Endothelial cell of umbilical vein (primary cell): ENCODE measurements at regions not wholly inside any gene's neighbourhood (a gene's known extent, or its start where the extent isn't known, plus 50 kb on each side); places are given as distances from the start of the nearest gene placed in this dataset.

ENCODE experiments used
- BruUV-seq: library from RNA; stranded (reverse); fragments of 400-500 nt; replicated peaks from 2 replicates; lab custom pipeline; 2021; lab: Mats Ljungman, UMichigan
- CTCF ChIA-PET: fragments of 300-600, 350-600 bp; sonication (Branson Sonifier 250); formaldehyde crosslinking; loops from one replicate; lab custom pipeline; 2021; ENCODE audit warnings: antibody characterized with exemption, inconsistent platforms; lab: Charles Lee
- POLR2A ChIA-PET: fragments of 300-600, 350-600 bp; sonication (Branson Sonifier 250); formaldehyde crosslinking; loops from one replicate; lab custom pipeline; 2021; ENCODE audit warnings: antibody characterized with exemption, inconsistent platforms; lab: Charles Lee
- DNase-seq: peaks from one replicate; pipeline ENCODE4 v3.0.0-alpha.2; 2011; ENCODE audit warnings: low read depth, low spot score
- FAIRE-seq: peaks from 2 replicates; lab custom pipeline; 2011; peaks lifted over from hg19 to GRCh38; lab: Jason Lieb, UNC
- H2AFZ ChIP-seq: 2 replicates; pipeline ENCODE4 v1.6.0; 2012; ENCODE audit warnings: low read depth, low read length, control low read depth, inconsistent platforms
- H3K27ac ChIP-seq: 2 replicates; pipeline ENCODE4 v1.5.1; 2011; ENCODE audit warnings: low read depth, mild to moderate bottlenecking, control low read depth, low read length, moderate library complexity; ENCODE audit not compliant: insufficient read depth
- H3K27me3 ChIP-seq, 2 experiments: 2 replicates each; pipeline versions ENCODE4 v1.6.0 to v1.6.1; 2011; ENCODE audit warnings: low read length in 2 of 2, mixed read lengths in 1 of 2; ENCODE audit not compliant: control insufficient read depth in 2 of 2, insufficient read depth in 2 of 2
- H3K36me3 ChIP-seq, 2 experiments: 2 replicates in 1 of 2; 3 replicates in 1 of 2; pipeline ENCODE4 v1.5.1; 2011; ENCODE audit warnings: low read length in 2 of 2, mild to moderate bottlenecking in 1 of 2, moderate library complexity in 1 of 2; ENCODE audit not compliant: control insufficient read depth in 2 of 2, insufficient read depth in 2 of 2; ENCODE audit errors: extremely low read depth in 1 of 2
- H3K4me1 ChIP-seq: 3 replicates; pipeline ENCODE4 v1.5.1; 2011; ENCODE audit warnings: mild to moderate bottlenecking, low read length; ENCODE audit not compliant: control insufficient read depth, insufficient read depth; ENCODE audit errors: extremely low read depth
- H3K4me2 ChIP-seq: 2 replicates; pipeline ENCODE4 v1.6.1; 2011; ENCODE audit warnings: low read length, control low read depth, mixed read lengths; ENCODE audit not compliant: insufficient read depth
- H3K4me3 ChIP-seq, 3 experiments: fragments of 200-600 bp in 1 of 3; sonication (generic), shearing (Covaris generic) in 1 of 3; replicated peaks in 1 of 3; 2 replicates each; pipeline ENCODE4 v1.5.1; 2011 to 2016; ENCODE audit warnings: control low read depth in 3 of 3, low read length in 3 of 3, mild to moderate bottlenecking in 2 of 3, inconsistent platforms in 1 of 3, low read depth in 1 of 3, moderate library complexity in 1 of 3; ENCODE audit not compliant: insufficient read depth in 1 of 3
- H3K79me2 ChIP-seq: 2 replicates; pipeline ENCODE4 v1.6.0; 2012; ENCODE audit warnings: low read length, inconsistent platforms; ENCODE audit not compliant: control insufficient read depth, insufficient read depth
- H3K9ac ChIP-seq: replicated peaks from 2 replicates; pipeline ENCODE3; 2011; ENCODE audit warnings: low read length, control low read depth; ENCODE audit not compliant: insufficient read depth; ENCODE audit errors: extremely low read depth
- H3K9me1 ChIP-seq: replicated peaks from 3 replicates; pipeline ENCODE4 v1.6.0; 2011; ENCODE audit warnings: mild to moderate bottlenecking, low read length; ENCODE audit not compliant: control insufficient read depth, insufficient read depth; ENCODE audit errors: extremely low read depth
- H3K9me3 ChIP-seq: replicated peaks from 2 replicates; pipeline ENCODE4 v1.5.1; 2012; ENCODE audit warnings: low read length, inconsistent platforms; ENCODE audit not compliant: control insufficient read depth, insufficient read depth
- H4K20me1 ChIP-seq: replicated peaks from 2 replicates; pipeline ENCODE3; 2011; ENCODE audit warnings: mild to moderate bottlenecking, low read length; ENCODE audit not compliant: control insufficient read depth, insufficient read depth; ENCODE audit errors: extremely low read depth
- CTCF ChIP-seq, 2 donors: IDR thresholded peaks; 1 replicate in 1 of 2; 2 replicates in 1 of 2; pipeline ENCODE4 v1.5.1; 2011; ENCODE audit warnings: low read length in 2 of 2, mild to moderate bottlenecking in 2 of 2, moderate library complexity in 2 of 2, control low read depth in 1 of 2, inconsistent platforms in 1 of 2, low read depth in 1 of 2; ENCODE audit not compliant: insufficient read depth in 1 of 2; ENCODE audit errors: extremely low read depth in 1 of 2
- EZH2 ChIP-seq: IDR thresholded peaks from 2 replicates; pipeline ENCODE4 v1.6.1; 2012; ENCODE audit warnings: borderline replicate concordance, low read depth, mild to moderate bottlenecking, moderate library complexity, low read length, inconsistent platforms; ENCODE audit not compliant: severe bottlenecking
- FOS ChIP-seq: IDR thresholded peaks from 2 replicates; pipeline ENCODE4 v1.6.1; 2011; ENCODE audit warnings: mild to moderate bottlenecking, low read length, moderate library complexity, borderline replicate concordance; ENCODE audit not compliant: insufficient read depth
- GATA2 ChIP-seq: IDR thresholded peaks from 2 replicates; pipeline ENCODE4 v1.7.0; 2011; ENCODE audit warnings: low read depth, mild to moderate bottlenecking, moderate library complexity, mixed read lengths, low read length; ENCODE audit not compliant: insufficient read length, insufficient read depth
- JUN ChIP-seq: IDR thresholded peaks from 2 replicates; pipeline ENCODE4 v1.6.1; 2011; ENCODE audit warnings: borderline replicate concordance, low read depth; ENCODE audit not compliant: insufficient read length, insufficient read depth
- MAX ChIP-seq: IDR thresholded peaks from 2 replicates; pipeline ENCODE4 v1.6.1; 2011; ENCODE audit not compliant: insufficient read depth, insufficient read length
- MYC ChIP-seq: IDR thresholded peaks from one replicate; pipeline ENCODE4 v1.6.1; 2011; ENCODE audit warnings: mild to moderate bottlenecking, low read depth, low read length
- POLR2A ChIP-seq: IDR thresholded peaks from 2 replicates; pipeline ENCODE4 v1.6.1; 2012; ENCODE audit warnings: low read depth, mild to moderate bottlenecking, control low read depth, low read length
- POLR2AphosphoS5 ChIP-seq: IDR thresholded peaks from 2 replicates; pipeline ENCODE4 v1.6.1; 2012; ENCODE audit warnings: low read depth, mild to moderate bottlenecking, control low read depth, low read length, moderate library complexity; ENCODE audit not compliant: insufficient read depth
- dilution Hi-C: fragments of 300-500 bp; cut with MboI; formaldehyde crosslinking; loops from one replicate; pipeline ENCODE4 v1.15.0; 2019; ENCODE audit warnings: low sequenced_read_pairs; ENCODE audit not compliant: extremely low pct_ligation_motif_present
- intact Hi-C: fragments of 100-400 bp; cut with micrococcal nuclease; formaldehyde crosslinking; loops from one replicate; pipeline ENCODE4 v1.10.0; 2022

GRCh38 chr13:73365681-73366080 lies 306.9 kb downstream of the KLF5 start:
- ChIA-PET CTCF (no interaction called here), POLR2A (no interaction called here)
- Histone ChIP-seq H3K27me3 (no peaks in the 10 kb centered on the region), H3K36me3 (no peaks in the 10 kb centered on the region), H4K20me1 (no peaks in the 10 kb centered on the region), H3K4me1 (no peaks in the 10 kb centered on the region), H3K4me2 (no peak overlapping the region), H3K9me3 (no peaks in the 10 kb centered on the region), H3K79me2 (no peaks in the 10 kb centered on the region), H3K9me1 (no peaks in the 10 kb centered on the region), H3K9ac (no peak overlapping the region), H3K27ac (no peak overlapping the region), H3K4me3 (no peak overlapping the region), H2AFZ (no peak overlapping the region)
- no TSS peak for BruUV-seq
- no peak for TF ChIP-seq JUN
- TF ChIP-seq GATA2, result no peak
- no peak for TF ChIP-seq CTCF (IDR thresholded peaks at IDR 0.05; ENCODE audit: extremely low read depth in 1 of 2, insufficient read depth in 1 of 2, low read depth in 1 of 2, low read length in 2 of 2)
- TF ChIP-seq FOS, result no peak
- TF ChIP-seq MYC, result no peak
- no peak for TF ChIP-seq POLR2A
- TF ChIP-seq MAX, result no peak
- TF ChIP-seq POLR2AphosphoS5, result no peak
- TF ChIP-seq EZH2, result no peak
- intact Hi-C loops (no loop called here), dilution Hi-C loops (no loop called here)
- DNase-seq (no peak), FAIRE-seq (no peak)
